ENCODE measurements at regions not wholly inside any gene's neighbourhood (a gene's known extent, or its start where the extent isn't known, plus 50 kb on each side); places are given as distances from the start of the nearest gene placed in this dataset.
A peak's percentile ranks its signal among the peaks of the same experiment; 100 is the strongest.

- Histone ChIP-seq H3K27ac (no peak overlapping the region), H3K4me3 (no peak overlapping the region)
- TF ChIP-seq CTCF (IDR thresholded peaks at IDR 0.05), result no peak
- no peak for DNase-seq (ENCODE audit: low spot score)
Observed at GRCh38 chr11:119545978-119546915, 123.3 kb upstream of the THY1 start.

DNA sequence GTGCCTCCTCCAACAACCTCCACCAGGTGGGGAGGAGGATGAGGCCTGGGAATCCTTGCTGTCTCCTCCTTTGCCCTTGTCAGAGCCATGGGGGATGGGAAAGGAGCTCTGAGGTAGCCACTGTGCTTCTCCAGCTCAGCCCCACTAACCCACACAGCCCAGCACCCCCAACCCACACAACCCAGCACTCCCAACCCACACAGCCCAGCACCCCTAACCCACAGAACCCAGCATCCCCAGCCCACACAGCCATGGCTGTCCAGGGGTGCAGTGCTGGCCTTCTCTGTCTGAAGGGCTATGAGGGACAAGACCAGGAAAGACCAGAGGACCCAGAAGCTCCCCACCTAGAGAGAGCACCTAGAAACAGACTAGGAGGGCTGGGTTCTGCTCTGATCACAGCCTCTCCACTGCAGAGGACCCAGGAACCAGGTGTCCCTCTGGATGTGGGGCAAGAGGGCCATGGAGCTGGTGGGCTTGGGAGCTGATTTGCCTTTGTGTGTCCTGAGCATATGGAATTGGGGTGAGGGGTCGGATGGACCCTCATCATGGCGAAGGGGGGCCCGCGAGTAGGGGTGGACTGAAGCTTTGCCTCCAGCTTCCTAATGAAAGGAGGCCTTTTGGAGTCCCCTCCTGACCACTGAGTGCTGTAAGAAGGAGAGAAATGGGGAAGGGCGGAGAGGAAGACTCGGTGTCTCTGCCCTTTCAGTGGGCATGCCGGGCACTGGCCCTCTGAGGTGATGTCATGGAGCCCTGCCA lies 117.6 kb upstream of the THY1 start:
- H3K4me3 ChIP-seq, result no peak overlapping the region
- no peak overlapping the region for H3K27ac ChIP-seq
- no peak for TF ChIP-seq CTCF (IDR thresholded peaks at IDR 0.05)
- DNase-seq (ENCODE audit: low spot score), result peak; percentile 68

DNA sequence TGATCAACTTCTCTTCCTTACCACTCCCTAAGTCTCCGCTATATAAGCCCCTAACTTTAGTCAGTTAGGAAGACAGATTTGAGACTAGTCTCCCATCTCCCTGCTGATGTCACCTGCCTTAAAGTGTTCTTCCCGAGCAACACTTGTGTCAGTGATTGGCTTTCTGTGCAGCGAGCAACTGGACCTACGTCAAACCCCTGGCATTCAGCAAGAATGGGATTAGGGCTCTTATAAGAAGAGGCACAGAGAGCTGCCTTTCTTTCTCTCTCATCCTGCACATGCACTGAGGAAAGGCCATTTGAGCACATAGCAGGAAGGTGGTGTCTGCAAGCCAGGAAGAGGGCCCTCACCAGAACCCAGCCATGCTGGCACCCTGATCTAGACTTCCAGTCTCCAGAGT lies 116.6 kb upstream of the THY1 start:
- H3K4me3 ChIP-seq, result no peak overlapping the region
- H3K27ac ChIP-seq, result no peak overlapping the region
- TF ChIP-seq CTCF (IDR thresholded peaks at IDR 0.05), result no peak
- DNase-seq (ENCODE audit: low spot score), result peak; percentile 19

GRCh38 chr11:119538753-119539152 lies 115.8 kb upstream of the THY1 start:
- no peak overlapping the region for H3K4me3 ChIP-seq
- DNase-seq (ENCODE audit: low spot score), result no peak
- no peak overlapping the region for H3K27ac ChIP-seq
- no peak for TF ChIP-seq CTCF (IDR thresholded peaks at IDR 0.05)

GRCh38 chr11:119537306-119538253 lies 114.6 kb upstream of the THY1 start:
- no peak for TF ChIP-seq CTCF (IDR thresholded peaks at IDR 0.05)
- H3K4me3 ChIP-seq, result no peak overlapping the region
- peak; percentile 41 for DNase-seq (ENCODE audit: low spot score)
- no peak overlapping the region for H3K27ac ChIP-seq

DNA sequence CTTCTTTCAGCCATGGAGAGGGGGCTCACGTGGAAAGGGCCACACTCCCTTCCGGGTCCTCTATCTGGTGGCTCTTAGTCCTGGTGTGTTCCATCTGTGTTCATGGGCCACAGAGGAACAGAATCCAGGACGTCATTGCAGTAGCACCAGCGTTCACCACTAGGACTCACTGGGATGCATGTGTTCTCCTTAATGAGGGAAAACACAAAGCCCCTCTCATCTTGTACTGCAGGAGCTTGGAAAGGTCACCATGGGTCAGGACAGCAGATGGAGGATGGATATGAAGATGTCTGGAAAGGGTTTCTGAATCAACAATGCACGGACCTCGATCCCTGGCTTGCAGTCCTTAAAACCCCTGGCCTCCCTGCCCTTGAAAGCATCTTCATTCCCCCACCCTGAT lies 113.8 kb upstream of the THY1 start:
- Histone ChIP-seq H3K27ac (no peak overlapping the region), H3K4me3 (no peak overlapping the region)
- peak; percentile 38 for DNase-seq (ENCODE audit: low spot score)
- no peak for TF ChIP-seq CTCF (IDR thresholded peaks at IDR 0.05)
